ELF-1 (cell line): ENCODE measurements at regions not wholly inside any gene's neighbourhood (a gene's known extent, or its start where the extent isn't known, plus 50 kb on each side); places are given as distances from the start of the nearest gene placed in this dataset.

Source experiments
- DNase-seq: peaks from one replicate; pipeline ENCODE4 v3.0.0-alpha.2; 2016; ENCODE audit warnings: low read depth, low spot score

DNA sequence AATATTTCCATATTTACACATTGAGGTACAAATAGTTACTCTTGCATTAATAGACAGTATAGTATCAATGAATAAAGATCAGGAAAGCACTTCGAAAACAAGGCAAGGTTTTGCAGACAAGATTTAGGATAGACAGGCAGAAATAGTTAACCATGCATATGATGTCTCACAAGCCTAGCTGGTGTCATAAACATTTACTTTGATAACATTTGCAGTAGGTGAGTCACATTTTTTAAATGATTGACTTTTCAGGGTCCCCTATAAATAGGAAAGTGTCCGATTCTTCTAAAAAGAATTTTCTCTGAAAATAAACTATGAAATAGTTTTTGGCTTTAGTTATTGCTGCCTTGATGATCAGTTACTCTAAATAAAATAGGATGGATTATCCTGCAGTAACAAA is 162.1 kb downstream of the SNX18 start:
- no peak for DNase-seq

DNA sequence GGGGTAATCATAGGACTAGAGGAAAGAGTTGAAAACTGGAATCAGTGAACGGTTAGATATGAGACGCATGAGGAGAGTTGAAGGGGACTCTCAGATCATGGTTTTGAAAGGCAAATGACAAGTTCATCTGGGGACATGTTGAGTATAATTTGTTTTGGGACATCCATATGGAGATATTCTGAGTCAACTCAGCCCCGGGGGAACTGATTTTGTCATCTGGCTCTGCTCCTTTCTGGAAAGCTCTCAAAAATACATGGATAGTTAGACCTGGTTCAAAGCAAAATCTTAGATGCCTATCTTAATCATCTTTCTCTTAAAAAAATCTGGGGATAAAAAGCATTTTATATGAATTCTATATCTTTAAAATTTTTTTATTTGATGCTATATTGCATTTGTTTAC is 161.2 kb downstream of the SNX18 start:
- DNase-seq, result no peak

DNA sequence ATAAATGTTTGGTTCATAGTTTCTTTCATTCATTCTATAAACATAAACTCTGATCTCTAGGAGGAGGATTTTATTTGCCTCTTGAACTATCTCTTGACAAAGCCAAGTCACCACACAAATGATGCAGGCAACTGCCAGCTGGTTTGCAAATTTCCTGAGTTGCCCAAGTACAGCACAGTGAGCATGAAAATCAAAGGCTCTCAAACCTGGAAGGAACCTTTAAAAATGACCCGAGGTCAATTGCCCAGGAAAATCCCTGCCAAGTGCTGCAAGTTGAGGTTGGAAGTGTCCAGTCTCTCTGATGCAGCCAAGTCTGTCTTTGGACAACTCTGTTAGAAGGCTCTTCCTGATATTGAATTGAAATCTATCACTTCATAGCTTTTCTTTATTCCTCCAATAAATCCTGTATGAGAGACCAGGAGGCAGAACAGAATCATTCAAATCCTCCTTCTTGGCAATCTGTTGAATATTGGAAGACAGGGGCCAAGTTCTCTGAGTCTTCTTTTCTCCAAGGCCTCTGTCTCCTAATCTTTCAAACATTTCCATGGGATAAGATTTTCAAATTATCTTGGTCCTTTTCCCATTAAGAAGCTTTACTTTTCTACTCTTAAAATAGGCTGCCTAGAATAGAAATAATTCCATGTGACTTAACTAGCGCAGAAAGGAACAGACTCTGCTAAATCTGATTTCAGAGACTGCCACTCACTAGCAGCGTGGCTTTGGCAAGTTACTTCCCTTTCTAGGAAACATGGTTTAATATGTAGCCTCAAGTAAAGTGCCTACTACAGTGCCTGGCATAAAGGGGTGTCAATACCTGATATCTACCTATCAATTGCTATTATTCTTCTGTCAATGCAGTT is 159.2 kb downstream of the SNX18 start:
- no peak for DNase-seq

DNA sequence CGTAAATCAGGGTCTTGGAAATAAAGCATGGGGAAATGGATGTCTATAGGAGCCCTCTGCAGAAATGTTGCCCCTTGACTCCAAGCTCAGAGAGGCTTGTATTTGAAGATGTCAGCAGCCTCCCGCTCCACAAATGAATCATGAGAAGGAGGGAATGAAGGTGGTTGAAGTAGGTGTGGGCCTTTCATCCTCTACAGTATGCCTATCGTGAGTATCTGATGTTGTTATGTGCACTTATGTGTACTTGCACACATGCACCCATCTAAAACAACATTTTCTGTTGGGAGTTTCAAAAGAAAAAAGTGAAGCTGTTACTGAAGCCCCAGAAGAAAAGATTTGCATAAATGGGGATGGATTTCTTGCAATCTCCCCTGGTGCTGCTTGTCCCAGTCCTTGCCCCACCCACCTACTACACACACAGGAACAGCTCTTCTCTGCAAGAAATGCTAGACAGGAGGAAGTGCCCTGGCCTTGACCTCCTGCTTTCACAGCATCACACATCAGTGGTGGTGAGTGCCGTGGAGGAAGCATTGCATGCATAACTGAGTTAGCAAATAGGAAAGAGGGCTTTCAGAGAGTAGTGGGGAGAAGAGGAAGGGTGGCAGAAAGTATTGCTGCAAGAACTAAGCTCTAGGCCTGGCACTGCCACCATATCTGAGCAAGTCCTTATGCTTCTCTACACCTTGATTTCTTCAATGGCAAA is 156.1 kb downstream of the SNX18 start:
- no peak for DNase-seq

DNA sequence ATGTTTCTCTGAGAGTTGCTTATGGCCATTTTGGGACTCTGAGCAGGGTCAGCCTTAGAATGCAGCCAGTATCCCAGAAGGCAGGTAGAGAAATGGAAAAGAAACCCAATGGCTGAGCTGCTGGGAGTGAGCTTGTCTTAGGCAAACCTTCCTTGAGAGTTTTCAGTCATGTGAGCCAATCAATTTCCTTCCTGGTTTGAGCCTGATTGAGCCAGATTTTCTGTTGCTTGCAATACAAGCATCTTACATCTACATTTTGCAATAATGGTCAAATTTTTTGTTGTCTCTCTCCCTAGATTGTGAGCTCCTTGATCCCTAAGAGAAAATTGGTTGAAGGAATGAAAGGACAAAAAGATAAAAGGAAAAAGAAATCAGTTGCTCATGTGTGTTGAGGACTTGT is 155.3 kb downstream of the SNX18 start:
- no peak for DNase-seq

DNA sequence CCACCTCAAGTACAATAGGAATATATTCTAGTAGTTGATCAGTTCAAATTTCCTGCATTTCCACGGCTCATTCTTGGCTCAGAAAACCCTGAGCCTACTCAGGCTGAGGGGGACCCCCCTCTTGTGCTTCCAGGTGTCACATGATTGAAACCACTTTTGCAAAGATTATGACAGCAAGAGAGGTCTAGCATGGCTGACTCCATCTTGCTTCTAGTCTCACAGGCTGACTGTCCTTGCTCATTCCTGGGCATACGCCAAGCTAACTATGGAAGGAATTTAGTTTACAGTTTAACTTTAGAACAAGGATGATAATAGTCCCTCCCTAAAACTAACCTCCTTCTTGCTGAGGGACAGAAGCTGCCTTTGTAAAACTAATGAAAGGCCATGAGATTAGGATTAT is 154.1 kb downstream of the SNX18 start:
- no peak for DNase-seq

DNA sequence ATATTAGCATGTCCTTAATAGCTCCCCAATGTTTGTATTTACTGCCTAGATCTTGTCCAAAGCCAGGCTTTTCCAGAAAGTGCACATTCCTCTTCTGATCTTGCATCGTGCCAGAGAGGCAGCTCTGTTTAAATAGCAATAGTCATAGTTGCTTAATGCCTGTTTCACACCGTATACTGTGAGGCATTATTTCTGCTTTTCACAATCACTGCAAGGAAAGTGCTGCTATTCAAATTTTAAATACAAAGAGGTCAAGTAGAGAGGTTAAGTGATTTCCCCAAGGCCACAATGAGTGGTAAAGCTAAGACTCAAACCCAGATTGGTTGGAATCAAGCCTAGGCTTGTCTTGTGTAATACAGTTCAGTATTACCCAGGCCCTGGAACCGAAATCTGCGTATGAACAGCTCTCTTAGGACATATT is 153.6 kb downstream of the SNX18 start:
- no peak for DNase-seq

DNA sequence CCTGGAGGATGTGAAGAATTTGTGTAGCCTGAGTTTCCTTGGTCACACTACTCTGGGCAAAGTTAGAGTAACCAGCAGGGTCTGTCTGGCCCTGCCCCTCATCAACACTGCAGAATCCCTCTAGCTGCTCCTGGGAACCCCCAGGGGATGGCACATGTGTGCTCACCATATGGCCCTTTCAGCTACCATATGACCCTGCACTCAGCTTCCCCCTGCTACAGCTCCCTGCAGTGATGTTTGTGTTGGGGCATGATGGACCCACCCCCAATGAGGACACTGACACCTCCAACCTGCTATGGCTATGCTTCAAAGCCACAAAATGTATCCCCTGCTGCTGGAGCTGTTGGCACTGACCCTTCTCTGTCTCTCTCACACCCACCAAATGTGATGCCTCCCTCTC is 152.7 kb downstream of the SNX18 start:
- no peak for DNase-seq

DNA sequence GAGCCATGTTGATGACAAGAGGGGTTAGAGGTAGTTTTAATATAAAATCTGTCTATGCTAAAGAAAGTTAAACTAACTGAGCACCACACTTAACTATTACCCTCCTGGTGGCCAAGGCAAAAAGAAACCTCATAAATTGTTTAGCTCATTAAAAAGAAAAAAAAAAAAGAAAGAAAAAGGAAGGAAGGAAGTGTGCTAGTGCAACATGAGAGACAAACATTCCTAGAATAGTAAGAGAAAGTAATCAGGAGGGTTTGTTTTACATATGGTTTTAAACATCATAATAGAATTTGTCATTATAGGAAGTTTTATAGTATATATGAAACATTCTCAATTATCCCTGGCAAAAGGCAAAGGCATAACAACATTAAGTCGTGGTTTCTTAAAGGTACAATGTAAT is 152.3 kb downstream of the SNX18 start:
- no peak for DNase-seq

DNA sequence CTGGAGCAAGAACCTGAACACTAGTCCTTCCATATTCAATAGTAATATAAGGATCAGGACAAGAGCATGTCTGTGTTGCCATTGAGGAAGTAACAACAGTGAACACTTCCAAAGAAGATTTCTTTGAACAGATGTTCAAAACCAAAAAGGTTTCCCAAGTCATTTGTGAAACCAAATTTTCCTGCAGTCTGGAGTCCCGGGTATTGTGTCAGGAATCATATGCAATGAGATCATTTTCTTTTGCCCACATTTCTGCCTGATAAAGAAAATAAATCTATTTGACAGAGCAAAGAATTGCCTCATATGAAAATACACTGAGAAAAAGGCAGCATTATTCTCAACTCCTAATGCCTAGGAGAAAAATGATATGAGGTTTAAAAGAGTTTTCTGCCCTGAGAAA is 151.7 kb downstream of the SNX18 start:
- DNase-seq, result no peak

DNA sequence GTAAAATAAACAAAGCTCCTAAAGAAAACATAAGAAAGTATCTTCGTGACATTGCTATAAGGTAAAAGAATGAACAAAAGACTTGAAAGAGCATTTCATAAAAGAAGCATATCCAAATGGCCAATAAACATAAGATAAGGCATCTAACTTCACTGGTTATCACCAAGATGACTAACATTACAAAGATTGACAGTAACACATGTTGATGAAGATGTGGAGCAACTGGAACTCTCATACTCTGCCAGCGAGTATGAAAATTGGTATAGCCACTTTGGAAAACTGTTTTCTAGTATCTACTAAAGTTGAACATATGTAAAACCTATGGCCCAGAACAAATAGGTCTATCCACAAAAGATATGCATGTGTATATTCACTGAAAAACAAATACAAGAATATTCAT is 150.5 kb downstream of the SNX18 start:
- DNase-seq, result no peak

DNA sequence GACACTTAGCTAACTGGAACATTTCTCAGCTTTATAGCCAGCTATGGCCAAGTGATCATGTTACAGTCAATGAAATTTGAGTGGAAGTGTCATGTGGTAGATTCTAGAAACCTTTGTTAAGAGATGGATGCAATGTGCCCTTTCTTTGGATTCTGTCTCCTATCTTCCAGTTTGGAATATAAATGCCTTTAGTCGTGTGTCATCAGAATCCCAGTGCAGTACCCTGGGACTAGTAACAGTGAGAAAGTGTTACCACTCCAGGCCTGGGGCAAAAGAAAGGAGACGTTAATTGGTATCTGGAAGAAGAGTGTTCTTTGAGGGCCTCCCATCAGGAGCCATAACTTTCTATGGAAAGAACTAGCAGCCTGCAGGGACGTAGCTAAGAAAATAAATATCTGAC is 149.6 kb downstream of the SNX18 start:
- no peak for DNase-seq

DNA sequence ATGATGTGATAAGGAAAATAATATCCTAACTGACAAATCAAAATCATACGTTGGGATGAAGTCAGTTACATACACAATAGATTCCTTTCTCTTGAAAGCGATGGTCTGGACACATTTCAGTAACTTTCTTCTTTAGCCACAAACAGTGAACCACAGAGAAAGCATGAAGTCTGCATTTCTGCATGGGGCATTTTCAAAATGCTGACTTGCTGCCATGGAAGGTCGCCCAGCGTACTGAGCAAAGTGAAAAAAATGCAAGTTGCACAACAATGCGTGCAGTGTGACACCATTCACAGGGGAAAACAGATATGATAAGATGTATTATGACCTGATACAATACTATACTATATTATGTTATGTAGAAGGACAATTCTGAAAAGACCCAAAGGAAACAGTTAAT is 146.3 kb downstream of the SNX18 start:
- no peak for DNase-seq

DNA sequence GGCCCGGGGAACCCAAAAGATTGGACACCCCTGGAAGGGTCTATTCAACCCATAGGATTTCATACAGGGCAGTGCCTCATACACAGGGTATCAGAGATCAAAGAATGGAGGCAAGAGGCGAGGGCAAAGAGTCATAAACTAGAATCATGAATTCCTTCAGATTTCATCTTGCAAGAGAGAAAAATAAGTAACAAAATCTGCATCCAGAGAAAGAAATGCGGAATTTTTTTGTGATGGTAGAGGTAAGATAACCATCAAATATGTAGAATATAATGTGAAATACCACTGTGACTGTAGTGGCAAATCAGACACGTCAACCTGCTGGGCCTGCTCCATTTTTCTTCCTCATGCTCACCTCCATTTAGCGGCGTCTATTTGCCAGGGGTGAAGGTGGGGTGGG is 143.6 kb downstream of the SNX18 start:
- DNase-seq, result no peak

DNA sequence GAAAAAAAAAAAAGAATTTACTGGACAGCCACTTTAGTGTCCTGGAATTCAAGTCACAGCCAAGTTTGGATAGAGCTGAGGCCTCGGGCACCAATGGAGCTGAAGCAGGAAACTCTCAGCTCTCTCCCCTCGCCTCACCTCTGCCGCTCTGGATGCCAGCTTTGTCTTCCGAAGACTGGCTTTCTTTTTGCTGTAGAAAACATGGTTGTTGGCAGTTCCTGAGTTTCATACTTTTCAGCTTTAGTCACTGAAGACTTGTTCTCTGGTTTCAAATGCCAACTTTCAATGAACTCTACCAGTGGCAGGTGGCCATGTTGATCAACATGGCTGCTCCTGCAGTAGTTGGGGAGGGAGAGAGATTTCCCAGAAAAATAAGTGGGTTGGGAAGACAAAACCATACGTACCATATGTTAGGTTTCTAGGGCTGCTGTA is 142.2 kb downstream of the SNX18 start:
- no peak for DNase-seq

DNA sequence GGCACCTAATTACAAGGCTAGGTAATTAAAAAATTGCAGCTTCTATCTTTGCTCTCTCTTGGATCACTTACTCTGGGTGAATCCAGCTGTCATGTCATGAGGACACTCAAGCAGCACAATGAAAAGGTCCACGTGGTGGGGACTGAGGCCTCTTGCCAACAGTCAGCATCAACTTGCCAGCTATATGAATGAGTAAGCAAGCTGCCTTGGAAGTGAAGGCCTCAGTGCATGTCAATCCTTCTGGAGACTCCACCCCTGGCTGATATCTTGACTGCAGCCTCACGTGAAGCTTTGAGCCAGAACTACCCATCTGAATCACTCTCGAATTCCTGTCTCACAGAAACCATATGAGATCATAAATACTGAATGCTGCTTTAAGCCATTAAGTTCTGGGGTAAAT is 140.5 kb downstream of the SNX18 start:
- DNase-seq, result no peak

DNA sequence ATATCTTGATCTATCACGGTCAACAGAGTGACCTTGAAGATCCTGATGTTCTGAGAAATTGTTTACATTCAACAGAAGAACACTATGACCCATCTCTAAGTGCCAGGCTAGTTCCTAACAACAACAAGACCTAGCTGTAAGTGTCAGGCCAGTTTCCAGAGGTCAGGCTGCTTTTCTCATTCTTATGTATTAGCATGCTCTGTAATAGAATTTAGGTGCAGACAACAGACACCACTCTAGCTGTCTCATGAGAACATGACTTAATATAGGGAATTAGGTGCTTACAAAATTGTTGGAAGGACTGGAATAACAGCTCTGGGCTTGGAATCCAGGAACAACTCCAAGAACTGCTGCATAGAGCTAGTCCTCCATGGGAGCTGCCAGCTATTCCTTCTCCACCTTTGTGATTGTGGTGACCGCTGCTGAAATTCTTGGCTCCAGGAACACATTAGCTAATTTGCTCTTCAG is 138.7 kb downstream of the SNX18 start:
- DNase-seq, result no peak

DNA sequence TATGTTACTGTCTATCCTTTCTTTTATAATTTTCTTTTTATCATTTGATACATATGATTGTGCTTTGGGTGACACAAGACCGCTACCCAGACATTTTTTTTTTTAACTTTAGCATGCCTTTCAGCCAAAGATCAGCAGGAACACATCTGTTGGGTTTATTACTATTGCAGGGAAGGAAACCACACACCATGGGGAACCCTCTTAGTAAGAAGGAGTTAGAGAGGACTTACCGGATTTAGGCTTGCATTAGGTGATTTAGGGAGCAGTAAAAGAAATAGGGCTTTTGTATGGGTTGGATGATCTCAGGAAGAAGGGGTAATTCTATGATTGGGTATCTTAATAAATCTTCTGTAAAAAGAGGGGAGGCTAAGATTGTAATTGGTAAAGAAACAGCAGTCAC is 138.2 kb downstream of the SNX18 start:
- DNase-seq, result no peak

DNA sequence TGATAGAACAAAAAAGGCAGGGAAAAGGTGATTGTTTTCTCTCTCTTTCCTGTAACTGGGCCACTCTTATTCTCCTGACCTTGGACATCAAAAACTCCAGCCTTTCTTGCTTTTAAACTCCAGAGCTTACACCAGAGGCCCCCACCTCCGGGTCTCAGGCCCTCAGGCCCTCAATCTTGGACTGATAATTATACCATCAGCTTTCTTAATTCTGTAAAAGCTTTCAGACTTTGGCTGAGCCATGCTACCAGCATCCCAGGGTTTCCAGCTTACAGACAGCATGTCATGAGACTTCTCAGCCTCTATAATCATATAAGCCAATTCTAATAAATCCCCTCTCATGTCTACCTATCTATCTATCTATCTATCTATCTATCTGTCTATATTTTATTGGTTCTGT is 137.7 kb downstream of the SNX18 start:
- DNase-seq, result no peak

DNA sequence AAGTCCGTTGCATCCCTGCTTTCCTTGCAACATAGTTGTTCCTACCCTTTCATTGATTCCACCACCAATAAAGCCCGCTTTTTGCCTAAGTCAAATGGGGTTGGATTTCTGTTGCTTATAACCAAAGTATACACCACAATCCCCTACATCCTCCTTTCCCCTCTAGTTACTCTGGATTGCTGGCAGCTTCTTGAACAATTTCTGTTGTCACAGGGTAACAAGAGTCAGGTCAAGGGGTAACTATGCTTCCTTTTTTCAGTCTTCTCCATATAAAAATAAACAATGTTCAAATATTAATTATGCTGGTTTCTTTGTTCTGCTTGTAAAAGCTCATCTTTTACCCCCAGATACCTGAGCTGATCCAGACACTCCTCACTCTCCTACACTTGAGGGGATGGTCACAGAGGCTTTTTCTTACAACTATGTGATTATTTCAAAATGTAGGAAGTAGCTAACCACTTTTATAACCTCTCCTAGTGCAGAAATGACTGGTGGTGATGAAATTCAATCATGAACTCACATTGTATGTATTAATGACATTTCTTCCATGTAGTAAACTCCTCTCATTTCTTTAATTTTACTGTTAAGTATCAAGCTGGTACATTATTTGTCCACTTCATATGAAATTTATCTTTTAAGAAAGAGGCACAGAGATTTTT is 136.5 kb downstream of the SNX18 start:
- DNase-seq, result no peak

DNA sequence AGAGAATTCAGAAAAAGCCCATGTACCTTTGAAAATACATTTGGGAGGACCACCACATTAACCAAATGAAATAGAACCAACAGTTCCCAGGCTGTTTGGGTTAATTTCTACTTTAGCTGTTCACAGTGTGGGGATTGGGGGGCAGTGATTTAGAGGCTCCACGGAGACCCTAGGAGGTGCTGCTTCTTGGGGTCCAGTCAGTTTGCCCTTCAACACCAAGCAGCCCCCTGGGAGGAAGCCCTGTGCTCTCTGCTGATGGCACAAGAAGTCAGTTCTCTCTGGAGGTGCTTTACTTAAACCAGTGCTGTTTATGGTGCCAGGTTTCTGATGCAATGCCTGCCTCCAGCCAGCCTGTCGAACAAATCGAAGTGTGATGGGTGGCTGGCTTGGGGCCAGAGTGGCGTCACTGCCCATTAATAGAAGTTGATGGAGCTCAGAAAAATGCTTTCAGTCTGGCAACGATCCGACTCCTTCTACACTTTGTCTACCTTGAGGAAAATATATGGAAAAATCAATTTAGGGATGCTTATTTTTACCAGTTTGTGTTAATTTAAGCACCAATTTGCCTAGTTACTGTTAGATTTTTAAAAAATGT is 134.0 kb downstream of the SNX18 start:
- no peak for DNase-seq

DNA sequence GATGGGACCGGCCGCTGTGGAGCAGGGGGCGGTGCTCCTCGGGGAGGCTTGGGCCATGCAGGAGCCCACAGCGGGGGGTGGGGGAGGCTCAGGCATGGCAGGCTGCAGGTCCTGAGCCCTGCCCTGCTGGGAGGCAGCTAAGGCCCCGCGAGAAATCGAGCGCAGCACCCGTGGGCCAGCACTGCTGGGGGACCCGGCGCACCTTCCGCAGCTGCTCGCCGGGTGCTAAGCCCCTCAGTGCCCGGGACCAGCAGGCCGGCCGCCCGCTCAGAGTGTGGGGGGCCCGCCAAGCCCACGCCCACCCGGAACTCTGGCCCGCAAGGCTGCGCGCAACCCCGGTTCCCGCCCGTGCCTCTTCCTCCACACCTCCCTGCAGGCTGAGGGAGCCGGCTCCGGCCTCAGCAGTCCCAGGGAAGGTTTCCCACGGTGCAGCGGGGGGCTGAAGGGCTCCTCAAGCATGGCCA is 131.5 kb downstream of the SNX18 start:
- DNase-seq, result no peak
